Skeletal muscle satellite cell (primary cell): ENCODE measurements at regions not wholly inside any gene's neighbourhood (a gene's known extent, or its start where the extent isn't known, plus 50 kb on each side); places are given as distances from the start of the nearest gene placed in this dataset.
"Not testable (repeated sequence)": the region's sequence is repeated elsewhere in the genome, so short reads cannot be mapped to it uniquely, and the experiment has no call there.

Experiments used
- H3K27me3 ChIP-seq: 2 replicates; pipeline ENCODE4 v1.7.0; 2013; ENCODE audit warnings: low read length; ENCODE audit not compliant: control insufficient read depth, insufficient read depth
- H3K36me3 ChIP-seq: 2 replicates; pipeline ENCODE4 v1.7.0; 2013; ENCODE audit warnings: mild to moderate bottlenecking, control low read depth, low read length; ENCODE audit not compliant: insufficient read depth
- H3K4me1 ChIP-seq: 2 replicates; pipeline ENCODE4 v1.7.0; 2013; ENCODE audit warnings: low read length; ENCODE audit not compliant: control insufficient read depth, insufficient read depth
- H3K4me2 ChIP-seq: 2 replicates; pipeline ENCODE4 v1.7.0; 2013; ENCODE audit warnings: mild to moderate bottlenecking, low read length
- H3K4me3 ChIP-seq: 2 replicates; pipeline ENCODE4 v1.7.0; 2013; ENCODE audit warnings: low read length
- H3K9ac ChIP-seq: 2 replicates; pipeline ENCODE4 v1.7.0; 2013; ENCODE audit warnings: mild to moderate bottlenecking, low read depth, low read length, moderate library complexity
- H3K9me3 ChIP-seq: replicated peaks from 2 replicates; pipeline ENCODE4 v1.7.0; 2013; ENCODE audit warnings: mild to moderate bottlenecking, control low read depth, low read length

GRCh38 chr4:155441475-155441874 lies 64.7 kb upstream of the MAP9 start:
- Histone ChIP-seq H3K4me3 (no peak overlapping the region), H3K4me1 (no peaks in the 10 kb centered on the region), H3K9me3 (no peaks in the 10 kb centered on the region), H3K27me3 (peaks cover 6% of the 10 kb centered on the region), H3K9ac (no peak overlapping the region), H3K4me2 (no peak overlapping the region), H3K36me3 (no peaks in the 10 kb centered on the region)

DNA sequence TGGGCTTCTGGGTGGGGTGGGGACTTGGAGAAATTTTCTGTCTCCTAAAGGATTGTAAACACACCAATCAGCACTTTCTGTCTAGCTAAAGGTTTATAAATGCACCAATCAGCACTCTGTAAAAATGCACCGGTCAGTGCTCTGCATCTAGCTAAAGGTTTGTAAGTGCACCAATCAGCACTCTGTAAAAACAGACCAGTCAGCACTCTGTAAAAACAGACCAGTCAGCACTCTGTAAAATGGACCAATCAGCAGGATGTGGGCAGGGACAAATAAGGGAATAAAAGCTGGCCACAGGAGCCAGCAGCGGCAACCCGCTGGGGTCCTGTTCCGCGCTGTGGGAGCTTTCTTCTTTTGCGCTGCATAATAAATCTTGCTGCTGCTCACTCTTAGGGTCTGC lies 63.0 kb upstream of the MAP9 start:
- H3K9ac ChIP-seq, H3K4me3 ChIP-seq, H3K4me2 ChIP-seq, H3K36me3 ChIP-seq, H3K27me3 ChIP-seq, H3K9me3 ChIP-seq, H3K4me1 ChIP-seq: not testable (repeated sequence)

GRCh38 chr4:155434904-155435303 lies 58.1 kb upstream of the MAP9 start:
- H3K4me2 ChIP-seq: no peak overlapping the region
- H3K4me1 ChIP-seq: no peaks in the 10 kb centered on the region
- H3K27me3 ChIP-seq: no peaks in the 10 kb centered on the region
- no peak overlapping the region for H3K4me3 ChIP-seq
- H3K9me3 ChIP-seq: no peaks in the 10 kb centered on the region
- H3K36me3 ChIP-seq: no peaks in the 10 kb centered on the region
- H3K9ac ChIP-seq: no peak overlapping the region

DNA sequence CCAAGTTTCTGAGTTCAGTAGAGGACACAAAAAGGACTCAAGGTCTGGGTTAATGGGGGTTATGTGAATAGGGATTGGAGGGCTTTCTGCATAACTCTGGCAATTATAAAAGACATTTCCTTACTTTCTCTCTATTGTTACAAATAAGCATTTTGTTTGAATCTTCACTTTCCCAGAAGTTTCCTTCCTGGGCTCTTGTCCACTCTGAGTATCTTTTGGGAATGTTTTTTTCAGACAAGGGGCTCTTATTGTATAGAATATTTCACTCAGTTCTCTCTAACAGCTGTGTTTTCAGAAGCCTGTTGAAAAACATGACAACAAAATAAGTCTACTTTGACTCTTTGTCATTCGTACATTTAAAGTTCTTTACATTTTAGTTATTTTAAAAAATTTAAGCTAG lies 57.6 kb upstream of the MAP9 start:
- Histone ChIP-seq H3K9me3 (no peaks in the 10 kb centered on the region), H3K36me3 (no peaks in the 10 kb centered on the region), H3K4me1 (no peaks in the 10 kb centered on the region), H3K4me2 (no peak overlapping the region), H3K4me3 (no peak overlapping the region), H3K27me3 (no peaks in the 10 kb centered on the region), H3K9ac (no peak overlapping the region)

DNA sequence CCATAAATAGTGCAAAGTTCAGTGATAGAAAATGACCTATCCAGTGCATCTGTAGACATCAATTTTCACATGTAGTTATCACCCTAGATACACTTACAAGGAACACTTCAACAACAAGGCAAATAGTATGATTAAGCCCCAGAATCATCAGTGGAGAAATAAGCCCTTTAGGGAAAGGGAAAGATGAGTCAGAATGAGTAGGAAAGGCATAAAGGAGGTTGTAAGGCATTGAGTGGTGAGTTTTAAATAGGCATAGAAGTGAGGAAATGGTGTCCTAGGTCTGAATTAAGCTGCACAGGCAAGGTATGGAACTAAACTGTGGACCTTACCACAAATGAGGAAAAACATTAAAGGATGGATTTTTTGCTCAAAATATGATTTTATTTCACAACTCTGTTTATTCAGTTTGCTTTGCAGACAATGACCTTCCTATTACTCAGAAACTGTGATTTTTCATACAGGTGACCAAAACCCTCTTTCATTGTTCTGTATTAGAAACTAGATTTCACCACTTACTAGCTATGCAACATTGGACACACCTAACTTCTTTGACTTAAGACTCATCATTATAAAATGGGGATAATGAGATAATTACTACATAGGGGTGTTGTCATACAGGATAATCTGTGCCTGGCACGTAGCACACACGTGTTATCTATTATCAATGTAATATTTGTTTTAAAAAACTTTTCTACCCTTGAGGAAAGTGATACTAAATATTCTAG lies 57.0 kb upstream of the MAP9 start:
- Histone ChIP-seq H3K9me3 (no peaks in the 10 kb centered on the region), H3K4me3 (no peak overlapping the region), H3K4me2 (no peak overlapping the region), H3K9ac (no peak overlapping the region), H3K4me1 (no peaks in the 10 kb centered on the region), H3K36me3 (no peaks in the 10 kb centered on the region), H3K27me3 (no peaks in the 10 kb centered on the region)

GRCh38 chr4:155430895-155431795 lies 54.4 kb upstream of the MAP9 start:
- Histone ChIP-seq H3K4me3 (no peak overlapping the region), H3K27me3 (no peaks in the 10 kb centered on the region), H3K4me2 (no peak overlapping the region), H3K36me3 (no peaks in the 10 kb centered on the region), H3K4me1 (no peaks in the 10 kb centered on the region), H3K9me3 (no peaks in the 10 kb centered on the region), H3K9ac (no peak overlapping the region)

- Histone ChIP-seq H3K36me3 (no peaks in the 10 kb centered on the region), H3K4me1 (no peaks in the 10 kb centered on the region), H3K9me3 (no peaks in the 10 kb centered on the region), H3K9ac (no peak overlapping the region), H3K4me3 (no peak overlapping the region), H3K4me2 (no peak overlapping the region), H3K27me3 (no peaks in the 10 kb centered on the region)
These were observed 51.4 kb upstream of the MAP9 start for GRCh38 chr4:155428128-155428527.

- Histone ChIP-seq H3K4me2 (no peak overlapping the region), H3K4me3 (no peak overlapping the region), H3K9me3 (no peaks in the 10 kb centered on the region), H3K27me3 (no peaks in the 10 kb centered on the region), H3K9ac (no peak overlapping the region), H3K4me1 (no peaks in the 10 kb centered on the region), H3K36me3 (no peaks in the 10 kb centered on the region)
These were observed 50.2 kb upstream of the MAP9 start for GRCh38 chr4:155426953-155427352.
